OCI-LY7 (cell line): ENCODE measurements at regions not wholly inside any gene's neighbourhood (a gene's known extent, or its start where the extent isn't known, plus 50 kb on each side); places are given as distances from the start of the nearest gene placed in this dataset.

Source experiments
- EZH2phosphoT487 ChIP-seq: fragments of 200-600 bp; sonication (generic); IDR thresholded peaks from 2 replicates; pipeline ENCODE4 v1.6.1; 2018; ENCODE audit warnings: low read depth, borderline replicate concordance, mild to moderate bottlenecking, mixed run types, antibody characterized with exemption, low read length, moderate library complexity, mixed read lengths
- TF ChIP-seq, protein P1 (sequence below): fragments of 200-600 bp; sonication (generic); conservative IDR thresholded peaks from 2 replicates; pipeline ENCODE4 v1.5.1; 2014; ENCODE audit warnings: mild to moderate bottlenecking, antibody characterized with exemption, low read length, moderate library complexity, mixed read lengths

GRCh38 chr10:44517635-44518034, 132.7 kb upstream of the CXCL12 start:
- TF ChIP-seq, protein P1, sequence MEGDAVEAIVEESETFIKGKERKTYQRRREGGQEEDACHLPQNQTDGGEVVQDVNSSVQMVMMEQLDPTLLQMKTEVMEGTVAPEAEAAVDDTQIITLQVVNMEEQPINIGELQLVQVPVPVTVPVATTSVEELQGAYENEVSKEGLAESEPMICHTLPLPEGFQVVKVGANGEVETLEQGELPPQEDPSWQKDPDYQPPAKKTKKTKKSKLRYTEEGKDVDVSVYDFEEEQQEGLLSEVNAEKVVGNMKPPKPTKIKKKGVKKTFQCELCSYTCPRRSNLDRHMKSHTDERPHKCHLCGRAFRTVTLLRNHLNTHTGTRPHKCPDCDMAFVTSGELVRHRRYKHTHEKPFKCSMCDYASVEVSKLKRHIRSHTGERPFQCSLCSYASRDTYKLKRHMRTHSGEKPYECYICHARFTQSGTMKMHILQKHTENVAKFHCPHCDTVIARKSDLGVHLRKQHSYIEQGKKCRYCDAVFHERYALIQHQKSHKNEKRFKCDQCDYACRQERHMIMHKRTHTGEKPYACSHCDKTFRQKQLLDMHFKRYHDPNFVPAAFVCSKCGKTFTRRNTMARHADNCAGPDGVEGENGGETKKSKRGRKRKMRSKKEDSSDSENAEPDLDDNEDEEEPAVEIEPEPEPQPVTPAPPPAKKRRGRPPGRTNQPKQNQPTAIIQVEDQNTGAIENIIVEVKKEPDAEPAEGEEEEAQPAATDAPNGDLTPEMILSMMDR = peak; percentile 72
- no peak for TF ChIP-seq EZH2phosphoT487
